ENCODE measurements at regions not wholly inside any gene's neighbourhood (a gene's known extent, or its start where the extent isn't known, plus 50 kb on each side); places are given as distances from the start of the nearest gene placed in this dataset.

- DNase-seq = no peak
These were observed 523.4 kb upstream of the CDH4 start for GRCh38 chr20:60728705-60729104.

- no peak for DNase-seq
These were observed 522.7 kb upstream of the CDH4 start for GRCh38 chr20:60729135-60729900.

- no peak for DNase-seq
These were observed 519.7 kb upstream of the CDH4 start for GRCh38 chr20:60732322-60732721.

GRCh38 chr20:60748086-60748485 is 504.0 kb upstream of the CDH4 start:
- no peak for DNase-seq

- no peak for DNase-seq
These were observed 502.1 kb upstream of the CDH4 start for GRCh38 chr20:60749804-60750602.

GRCh38 chr20:60750909-60751308 is 501.2 kb upstream of the CDH4 start:
- no peak for DNase-seq

GRCh38 chr20:60751826-60752225 is 500.2 kb upstream of the CDH4 start:
- no peak for DNase-seq

- no peak for DNase-seq
These were observed 499.2 kb upstream of the CDH4 start for GRCh38 chr20:60752741-60753420.

- DNase-seq = no peak
These were observed 497.2 kb upstream of the CDH4 start for GRCh38 chr20:60754856-60755255.

GRCh38 chr20:60759651-60760050 is 492.4 kb upstream of the CDH4 start:
- no peak for DNase-seq

- DNase-seq = no peak
These were observed 491.6 kb upstream of the CDH4 start for GRCh38 chr20:60760256-60761000.

- DNase-seq = no peak
These were observed 491.0 kb upstream of the CDH4 start for GRCh38 chr20:60761056-60761455.

- no peak for DNase-seq
These were observed 489.7 kb upstream of the CDH4 start for GRCh38 chr20:60762386-60762785.

GRCh38 chr20:60764328-60764727 is 487.7 kb upstream of the CDH4 start:
- no peak for DNase-seq

GRCh38 chr20:60764771-60765170 is 487.3 kb upstream of the CDH4 start:
- DNase-seq = no peak

- no peak for DNase-seq
These were observed 486.1 kb upstream of the CDH4 start for GRCh38 chr20:60765821-60766403.

GRCh38 chr20:60768216-60768615 is 483.8 kb upstream of the CDH4 start:
- no peak for DNase-seq

GRCh38 chr20:60780388-60781025 is 471.6 kb upstream of the CDH4 start:
- DNase-seq = no peak

- no peak for DNase-seq
These were observed 469.0 kb upstream of the CDH4 start for GRCh38 chr20:60782959-60783625.

GRCh38 chr20:60785301-60785700 is 466.8 kb upstream of the CDH4 start:
- no peak for DNase-seq

GRCh38 chr20:60785785-60786184 is 466.3 kb upstream of the CDH4 start:
- no peak for DNase-seq
